ENCODE measurements at regions not wholly inside any gene's neighbourhood (a gene's known extent, or its start where the extent isn't known, plus 50 kb on each side); places are given as distances from the start of the nearest gene placed in this dataset.
"Not testable (repeated sequence)": the region's sequence is repeated elsewhere in the genome, so short reads cannot be mapped to it uniquely, and the experiment has no call there.

GRCh38 chr6:26185004-26185403, 97.8 kb downstream of the HFE start:
- H3K36me3 Mint-ChIP-seq (ENCODE audit: insufficient read depth) = no peaks in the 10 kb centered on the region
- H3K27me3 Mint-ChIP-seq (ENCODE audit: low read depth) = no peaks in the 10 kb centered on the region
- H3K9me3 Mint-ChIP-seq = no peaks in the 10 kb centered on the region
- peaks cover 45% of the 10 kb centered on the region for H3K4me1 Mint-ChIP-seq (ENCODE audit: low read depth)
- no peak overlapping the region for H3K4me3 Mint-ChIP-seq
- ATAC-seq (no peak), DNase-seq (no peak)

- no peak overlapping the region for H3K4me3 Mint-ChIP-seq
- H3K9me3 Mint-ChIP-seq = no peaks in the 10 kb centered on the region
- no peaks in the 10 kb centered on the region for H3K36me3 Mint-ChIP-seq (ENCODE audit: insufficient read depth)
- H3K4me1 Mint-ChIP-seq (ENCODE audit: low read depth) = peaks cover 44% of the 10 kb centered on the region
- DNase-seq (no peak), ATAC-seq (no peak)
- H3K27me3 Mint-ChIP-seq (ENCODE audit: low read depth) = no peaks in the 10 kb centered on the region
Observed at GRCh38 chr6:26185802-26186201, 98.6 kb downstream of the HFE start.

GRCh38 chr6:26186652-26187051, 99.4 kb downstream of the HFE start:
- H3K4me1 Mint-ChIP-seq (ENCODE audit: low read depth) = peaks cover 38% of the 10 kb centered on the region
- H3K9me3 Mint-ChIP-seq = no peaks in the 10 kb centered on the region
- no peak overlapping the region for H3K4me3 Mint-ChIP-seq
- no peaks in the 10 kb centered on the region for H3K36me3 Mint-ChIP-seq (ENCODE audit: insufficient read depth)
- no peak for ATAC-seq
- DNase-seq = no peak
- H3K27me3 Mint-ChIP-seq (ENCODE audit: low read depth) = no peaks in the 10 kb centered on the region

GRCh38 chr6:26187292-26187691, 100.1 kb downstream of the HFE start:
- Mint-ChIP-seq H3K4me1 (ENCODE audit: low read depth) (peaks cover 38% of the 10 kb centered on the region), H3K4me3 (no peak overlapping the region)

GRCh38 chr6:26187981-26188635, 100.9 kb downstream of the HFE start:
- DNase-seq = no peak
- peaks cover 35% of the 10 kb centered on the region for H3K4me1 Mint-ChIP-seq (ENCODE audit: low read depth)
- no peaks in the 10 kb centered on the region for H3K36me3 Mint-ChIP-seq (ENCODE audit: insufficient read depth)
- no peak for ATAC-seq
- no peaks in the 10 kb centered on the region for H3K27me3 Mint-ChIP-seq (ENCODE audit: low read depth)
- peak overlapping the region; percentile 87 for H3K4me3 Mint-ChIP-seq
- H3K9me3 Mint-ChIP-seq = no peaks in the 10 kb centered on the region

More at GRCh38 chr6:26187292-26187691, 100.1 kb downstream of the HFE start:
- Mint-ChIP-seq H3K36me3 (ENCODE audit: insufficient read depth) (no peaks in the 10 kb centered on the region), H3K9me3 (no peaks in the 10 kb centered on the region), H3K27me3 (ENCODE audit: low read depth) (no peaks in the 10 kb centered on the region)
- no peak for DNase-seq
- no peak for ATAC-seq

GRCh38 chr6:26191512-26191911, 104.3 kb downstream of the HFE start:
- H3K36me3 Mint-ChIP-seq (ENCODE audit: insufficient read depth); DNase-seq; H3K9me3 Mint-ChIP-seq; H3K27me3 Mint-ChIP-seq (ENCODE audit: low read depth); ATAC-seq; H3K4me3 Mint-ChIP-seq: not testable (repeated sequence)
- peaks cover 41% of the 10 kb centered on the region for H3K4me1 Mint-ChIP-seq (ENCODE audit: low read depth)

GRCh38 chr6:26193467-26194328, 106.5 kb downstream of the HFE start:
- Mint-ChIP-seq H3K4me1 (ENCODE audit: low read depth) (peaks cover 47% of the 10 kb centered on the region), H3K36me3 (ENCODE audit: insufficient read depth) (no peaks in the 10 kb centered on the region), H3K27me3 (ENCODE audit: low read depth) (no peaks in the 10 kb centered on the region), H3K9me3 (no peaks in the 10 kb centered on the region), H3K4me3 (no peak overlapping the region)
- DNase-seq (no peak), ATAC-seq (no peak)

GRCh38 chr6:26194329-26194701, 107.1 kb downstream of the HFE start:
- peaks cover 48% of the 10 kb centered on the region for H3K4me1 Mint-ChIP-seq (ENCODE audit: low read depth)
- no peaks in the 10 kb centered on the region for H3K27me3 Mint-ChIP-seq (ENCODE audit: low read depth)
- H3K36me3 Mint-ChIP-seq (ENCODE audit: insufficient read depth) = no peaks in the 10 kb centered on the region
- ATAC-seq (no peak), DNase-seq (no peak)
- no peak overlapping the region for H3K4me3 Mint-ChIP-seq
- H3K9me3 Mint-ChIP-seq = no peaks in the 10 kb centered on the region

GRCh38 chr6:26194816-26195375, 107.7 kb downstream of the HFE start:
- peaks cover 2% of the 10 kb centered on the region for H3K9me3 Mint-ChIP-seq
- peaks cover 51% of the 10 kb centered on the region for H3K4me1 Mint-ChIP-seq (ENCODE audit: low read depth)
- H3K4me3 Mint-ChIP-seq = peak overlapping the region; percentile 93
- no peaks in the 10 kb centered on the region for H3K36me3 Mint-ChIP-seq (ENCODE audit: insufficient read depth)
- H3K27me3 Mint-ChIP-seq (ENCODE audit: low read depth) = no peaks in the 10 kb centered on the region
- DNase-seq (no peak), ATAC-seq (no peak)

- peaks cover 2% of the 10 kb centered on the region for H3K9me3 Mint-ChIP-seq
- H3K36me3 Mint-ChIP-seq (ENCODE audit: insufficient read depth) = no peaks in the 10 kb centered on the region
- peak overlapping the region; percentile 93 for H3K4me3 Mint-ChIP-seq
- ATAC-seq (peak; percentile 53 to 62), DNase-seq (peak; percentile 77)
- H3K4me1 Mint-ChIP-seq (ENCODE audit: low read depth) = peaks cover 53% of the 10 kb centered on the region
- H3K27me3 Mint-ChIP-seq (ENCODE audit: low read depth) = no peaks in the 10 kb centered on the region
Observed at GRCh38 chr6:26195376-26195923, 108.2 kb downstream of the HFE start.

- Mint-ChIP-seq H3K36me3 (ENCODE audit: insufficient read depth) (no peaks in the 10 kb centered on the region), H3K4me1 (ENCODE audit: low read depth) (peaks cover 55% of the 10 kb centered on the region), H3K9me3 (peaks cover 2% of the 10 kb centered on the region), H3K27me3 (ENCODE audit: low read depth) (no peaks in the 10 kb centered on the region), H3K4me3 (peak overlapping the region; percentile 93)
- DNase-seq (no peak), ATAC-seq (no peak)
Observed at GRCh38 chr6:26195924-26196845, 109.0 kb downstream of the HFE start.

- peaks cover 2% of the 10 kb centered on the region for H3K9me3 Mint-ChIP-seq
- no peaks in the 10 kb centered on the region for H3K27me3 Mint-ChIP-seq (ENCODE audit: low read depth)
- DNase-seq (peak; percentile 68), ATAC-seq (peak; percentile 60 to 64)
- H3K4me3 Mint-ChIP-seq = peak overlapping the region; percentile 93
- no peaks in the 10 kb centered on the region for H3K36me3 Mint-ChIP-seq (ENCODE audit: insufficient read depth)
- H3K4me1 Mint-ChIP-seq (ENCODE audit: low read depth) = peaks cover 55% of the 10 kb centered on the region
Observed at GRCh38 chr6:26196846-26197635, 109.8 kb downstream of the HFE start.

GRCh38 chr6:26197636-26197932, 110.4 kb downstream of the HFE start:
- Mint-ChIP-seq H3K9me3 (peaks cover 2% of the 10 kb centered on the region), H3K27me3 (ENCODE audit: low read depth) (no peaks in the 10 kb centered on the region), H3K36me3 (ENCODE audit: insufficient read depth) (no peaks in the 10 kb centered on the region), H3K4me1 (ENCODE audit: low read depth) (peaks cover 55% of the 10 kb centered on the region), H3K4me3 (peak overlapping the region; percentile 93)
- DNase-seq = no peak
- no peak for ATAC-seq
